ENCODE measurements at regions not wholly inside any gene's neighbourhood (a gene's known extent, or its start where the extent isn't known, plus 50 kb on each side); places are given as distances from the start of the nearest gene placed in this dataset.

- no peak for TF ChIP-seq CTCF (IDR thresholded peaks at IDR 0.05; ENCODE audit: insufficient read depth, low read depth, low read length, missing control alignments)
- no peak overlapping the region for H3K4me3 ChIP-seq (ENCODE audit: low read depth, low read length)
- no peak for DNase-seq (ENCODE audit: low read depth)
These were observed 906.3 kb downstream of the ZPLD1 start for GRCh38 chr3:103341078-103341606.

- H3K4me3 ChIP-seq (ENCODE audit: low read depth, low read length), result no peak overlapping the region
- DNase-seq (ENCODE audit: low read depth), result no peak
- TF ChIP-seq CTCF (IDR thresholded peaks at IDR 0.05; ENCODE audit: insufficient read depth, low read depth, low read length, missing control alignments), result no peak
These were observed 907.5 kb downstream of the ZPLD1 start for GRCh38 chr3:103342205-103342731.

GRCh38 chr3:103349760-103350159 lies 914.9 kb downstream of the ZPLD1 start:
- DNase-seq (ENCODE audit: low read depth), result no peak
- H3K4me3 ChIP-seq (ENCODE audit: low read depth, low read length), result no peak overlapping the region
- no peak for TF ChIP-seq CTCF (IDR thresholded peaks at IDR 0.05; ENCODE audit: insufficient read depth, low read depth, low read length, missing control alignments)

- DNase-seq (ENCODE audit: low read depth), result no peak
These were observed 930.7 kb downstream of the ZPLD1 start for GRCh38 chr3:103365467-103365866.

GRCh38 chr3:103367481-103367880 lies 932.7 kb downstream of the ZPLD1 start:
- no peak for DNase-seq (ENCODE audit: low read depth)
- no peak for TF ChIP-seq CTCF (IDR thresholded peaks at IDR 0.05; ENCODE audit: insufficient read depth, low read depth, low read length, missing control alignments)
- H3K4me3 ChIP-seq (ENCODE audit: low read depth, low read length), result no peak overlapping the region

More at GRCh38 chr3:103365467-103365866, 930.7 kb downstream of the ZPLD1 start:
- no peak overlapping the region for H3K4me3 ChIP-seq (ENCODE audit: low read depth, low read length)
- TF ChIP-seq CTCF (IDR thresholded peaks at IDR 0.05; ENCODE audit: insufficient read depth, low read depth, low read length, missing control alignments), result no peak

- TF ChIP-seq CTCF (IDR thresholded peaks at IDR 0.05; ENCODE audit: insufficient read depth, low read depth, low read length, missing control alignments), result no peak
- DNase-seq (ENCODE audit: low read depth), result no peak
- H3K4me3 ChIP-seq (ENCODE audit: low read depth, low read length), result no peak overlapping the region
These were observed 936.6 kb downstream of the ZPLD1 start for GRCh38 chr3:103371411-103371810.

- TF ChIP-seq CTCF (IDR thresholded peaks at IDR 0.05; ENCODE audit: insufficient read depth, low read depth, low read length, missing control alignments), result no peak
- no peak for DNase-seq (ENCODE audit: low read depth)
- H3K4me3 ChIP-seq (ENCODE audit: low read depth, low read length), result no peak overlapping the region
These were observed 937.2 kb downstream of the ZPLD1 start for GRCh38 chr3:103372031-103372430.
